LHCN-M2 (cell line): ENCODE measurements at regions not wholly inside any gene's neighbourhood (a gene's known extent, or its start where the extent isn't known, plus 50 kb on each side); places are given as distances from the start of the nearest gene placed in this dataset.
"Not testable (repeated sequence)": the region's sequence is repeated elsewhere in the genome, so short reads cannot be mapped to it uniquely, and the experiment has no call there.

Experiments
- DNase-seq: peaks from one replicate; pipeline ENCODE4 v3.0.0-alpha.2; 2012; ENCODE audit warnings: low read depth

GRCh38 chr2:123696799-123697410 is 328.2 kb upstream of the CNTNAP5 start:
- DNase-seq: no peak

- no peak for DNase-seq
These were observed 309.6 kb upstream of the CNTNAP5 start for GRCh38 chr2:123715467-123715982.

GRCh38 chr2:123717636-123718334 is 307.3 kb upstream of the CNTNAP5 start:
- DNase-seq: no peak

GRCh38 chr2:123720760-123721159 is 304.3 kb upstream of the CNTNAP5 start:
- no peak for DNase-seq

- DNase-seq: no peak
These were observed 301.4 kb upstream of the CNTNAP5 start for GRCh38 chr2:123723706-123724105.

- no peak for DNase-seq
These were observed 292.5 kb upstream of the CNTNAP5 start for GRCh38 chr2:123732563-123732962.

GRCh38 chr2:123737371-123737770 is 287.7 kb upstream of the CNTNAP5 start:
- no peak for DNase-seq

- DNase-seq: no peak
These were observed 286.4 kb upstream of the CNTNAP5 start for GRCh38 chr2:123738643-123739042.

- DNase-seq: no peak
These were observed 279.1 kb upstream of the CNTNAP5 start for GRCh38 chr2:123746006-123746405.

GRCh38 chr2:123747326-123747725 is 277.8 kb upstream of the CNTNAP5 start:
- DNase-seq: no peak

- no peak for DNase-seq
These were observed 262.9 kb upstream of the CNTNAP5 start for GRCh38 chr2:123762221-123762620.

GRCh38 chr2:123768233-123768632 is 256.9 kb upstream of the CNTNAP5 start:
- no peak for DNase-seq

- DNase-seq: no peak
These were observed 256.1 kb upstream of the CNTNAP5 start for GRCh38 chr2:123769001-123769400.

GRCh38 chr2:123770996-123771720 is 253.9 kb upstream of the CNTNAP5 start:
- no peak for DNase-seq

GRCh38 chr2:123771928-123772632 is 253.0 kb upstream of the CNTNAP5 start:
- DNase-seq: no peak

GRCh38 chr2:123777116-123777515 is 248.0 kb upstream of the CNTNAP5 start:
- DNase-seq: no peak

GRCh38 chr2:123783164-123783563 is 241.9 kb upstream of the CNTNAP5 start:
- DNase-seq: no peak

GRCh38 chr2:123785332-123785731 is 239.8 kb upstream of the CNTNAP5 start:
- DNase-seq: no peak

GRCh38 chr2:123791207-123791606 is 233.9 kb upstream of the CNTNAP5 start:
- no peak for DNase-seq

- no peak for DNase-seq
These were observed 233.4 kb upstream of the CNTNAP5 start for GRCh38 chr2:123791684-123792083.

- not testable (repeated sequence) for DNase-seq
These were observed 221.0 kb upstream of the CNTNAP5 start for GRCh38 chr2:123804126-123804525.

GRCh38 chr2:123805746-123806145 is 219.3 kb upstream of the CNTNAP5 start:
- DNase-seq: not testable (repeated sequence)
